NB4 (cell line): ENCODE measurements at regions not wholly inside any gene's neighbourhood (a gene's known extent, or its start where the extent isn't known, plus 50 kb on each side); places are given as distances from the start of the nearest gene placed in this dataset.

Experiments used
- CTCF ChIP-seq: IDR thresholded peaks from one replicate; pipeline ENCODE4 v1.5.1; 2012; ENCODE audit warnings: low read depth, low read length
- MAX ChIP-seq: IDR thresholded peaks from 2 replicates; pipeline ENCODE4 v1.6.1; 2011; ENCODE audit warnings: low read depth, low read length
- MYC ChIP-seq: IDR thresholded peaks from 2 replicates; pipeline ENCODE4 v1.6.1; 2011; ENCODE audit warnings: low read depth, low read length
- POLR2A ChIP-seq: IDR thresholded peaks from 2 replicates; pipeline ENCODE4 v1.6.1; 2011; ENCODE audit warnings: mild to moderate bottlenecking; ENCODE audit not compliant: insufficient read length; ENCODE audit errors: extremely low read depth

- TF ChIP-seq MAX (no peak), CTCF (no peak), POLR2A (no peak), MYC (no peak)
Observed at GRCh38 chr19:34313188-34313587, 51.8 kb upstream of the GPI start.
